OCI-LY7 (cell line): ENCODE measurements at regions not wholly inside any gene's neighbourhood (a gene's known extent, or its start where the extent isn't known, plus 50 kb on each side); places are given as distances from the start of the nearest gene placed in this dataset.

Experiments used
- CTCF ChIP-seq: fragments of 200-600 bp; sonication (generic); conservative IDR thresholded peaks from 2 replicates; pipeline ENCODE4 v1.5.1; 2014; ENCODE audit warnings: mild to moderate bottlenecking, antibody characterized with exemption, low read length, moderate library complexity, mixed read lengths
- EZH2phosphoT487 ChIP-seq: fragments of 200-600 bp; sonication (generic); IDR thresholded peaks from 2 replicates; pipeline ENCODE4 v1.6.1; 2018; ENCODE audit warnings: low read depth, borderline replicate concordance, mild to moderate bottlenecking, mixed run types, antibody characterized with exemption, low read length, moderate library complexity, mixed read lengths

- TF ChIP-seq CTCF (no peak), EZH2phosphoT487 (no peak)
Measured at GRCh38 chr18:66662632-66663031, 58.7 kb upstream of the CDH19 start.
